GOT3 (cell line): ENCODE measurements at regions not wholly inside any gene's neighbourhood (a gene's known extent, or its start where the extent isn't known, plus 50 kb on each side); places are given as distances from the start of the nearest gene placed in this dataset.

Experiments used
- DNase-seq: peaks from one replicate; lab custom pipeline; 2025; ENCODE audit warnings: mixed read lengths; lab: John Stamatoyannopoulos, UW

GRCh38 chr6:97815301-97815812 lies 532.3 kb upstream of the MMS22L start:
- DNase-seq = no peak

GRCh38 chr6:97816526-97816925 lies 533.5 kb upstream of the MMS22L start:
- DNase-seq = no peak

GRCh38 chr6:97819710-97820109 lies 536.7 kb upstream of the MMS22L start:
- DNase-seq = no peak

GRCh38 chr6:97820400-97820799 lies 537.4 kb upstream of the MMS22L start:
- DNase-seq = no peak

- DNase-seq = no peak
These were observed 539.6 kb upstream of the MMS22L start for GRCh38 chr6:97822632-97823031.

- DNase-seq = no peak
These were observed 558.7 kb upstream of the MMS22L start for GRCh38 chr6:97841763-97842162.

GRCh38 chr6:97842521-97842920 lies 559.5 kb upstream of the MMS22L start:
- DNase-seq = no peak

GRCh38 chr6:97849390-97849789 lies 566.4 kb upstream of the MMS22L start:
- no peak for DNase-seq

GRCh38 chr6:97850458-97851212 lies 567.6 kb upstream of the MMS22L start:
- no peak for DNase-seq

GRCh38 chr6:97863697-97864096 lies 580.7 kb upstream of the MMS22L start:
- DNase-seq = no peak

- DNase-seq = no peak
These were observed 581.4 kb upstream of the MMS22L start for GRCh38 chr6:97864366-97864765.

GRCh38 chr6:97864826-97865225 lies 581.8 kb upstream of the MMS22L start:
- no peak for DNase-seq

GRCh38 chr6:97865612-97866011 lies 582.6 kb upstream of the MMS22L start:
- no peak for DNase-seq

GRCh38 chr6:97866616-97867015 lies 583.6 kb upstream of the MMS22L start:
- DNase-seq = no peak

- no peak for DNase-seq
These were observed 584.2 kb upstream of the MMS22L start for GRCh38 chr6:97867177-97867576.

- no peak for DNase-seq
These were observed 587.3 kb upstream of the MMS22L start for GRCh38 chr6:97870273-97870672.

GRCh38 chr6:97876711-97877110 lies 593.7 kb upstream of the MMS22L start:
- no peak for DNase-seq

- no peak for DNase-seq
These were observed 599.7 kb upstream of the MMS22L start for GRCh38 chr6:97882755-97883154.

- DNase-seq = no peak
These were observed 602.3 kb upstream of the MMS22L start for GRCh38 chr6:97885325-97885724.

GRCh38 chr6:97885828-97886227 lies 602.8 kb upstream of the MMS22L start:
- DNase-seq = no peak

- no peak for DNase-seq
These were observed 618.5 kb upstream of the MMS22L start for GRCh38 chr6:97901531-97901930.

GRCh38 chr6:97909380-97909779 lies 626.4 kb upstream of the MMS22L start:
- no peak for DNase-seq

GRCh38 chr6:97913721-97914120 lies 630.7 kb upstream of the MMS22L start:
- DNase-seq = no peak

GRCh38 chr6:97914912-97915311 lies 631.9 kb upstream of the MMS22L start:
- DNase-seq = no peak
